GM21360 (cell line): ENCODE measurements at regions not wholly inside any gene's neighbourhood (a gene's known extent, or its start where the extent isn't known, plus 50 kb on each side); places are given as distances from the start of the nearest gene placed in this dataset.

Experiments
- ATAC-seq: cut with Tn5 transposase; IDR thresholded peaks from one replicate; pipeline ENCODE4 v1.9.1; 2021; ENCODE audit warnings: mild to moderate bottlenecking, moderate library complexity; ENCODE audit not compliant: unreplicated experiment

GRCh38 chr1:194309697-194310096 is 1123.3 kb upstream of the B3GALT2 start:
- ATAC-seq: no peak

- no peak for ATAC-seq
Observed at GRCh38 chr1:194309269-194309668, 1122.9 kb upstream of the B3GALT2 start.

GRCh38 chr1:194300776-194301175 is 1114.4 kb upstream of the B3GALT2 start:
- ATAC-seq: no peak

- ATAC-seq: no peak
Observed at GRCh38 chr1:194300340-194300739, 1113.9 kb upstream of the B3GALT2 start.

- ATAC-seq: no peak
Observed at GRCh38 chr1:194298007-194298598, 1111.7 kb upstream of the B3GALT2 start.

GRCh38 chr1:194297094-194297493 is 1110.7 kb upstream of the B3GALT2 start:
- no peak for ATAC-seq

- ATAC-seq: no peak
Observed at GRCh38 chr1:194296201-194296600, 1109.8 kb upstream of the B3GALT2 start.

GRCh38 chr1:194295685-194296084 is 1109.3 kb upstream of the B3GALT2 start:
- peak; percentile 82 for ATAC-seq

GRCh38 chr1:194293851-194294405 is 1107.5 kb upstream of the B3GALT2 start:
- no peak for ATAC-seq

GRCh38 chr1:194292966-194293365 is 1106.6 kb upstream of the B3GALT2 start:
- ATAC-seq: no peak

GRCh38 chr1:194289569-194290266 is 1103.3 kb upstream of the B3GALT2 start:
- peak; percentile 93 for ATAC-seq

GRCh38 chr1:194288238-194288637 is 1101.8 kb upstream of the B3GALT2 start:
- ATAC-seq: no peak

- ATAC-seq: no peak
Observed at GRCh38 chr1:194281376-194281775, 1095.0 kb upstream of the B3GALT2 start.

GRCh38 chr1:194280463-194280862 is 1094.0 kb upstream of the B3GALT2 start:
- ATAC-seq: no peak

GRCh38 chr1:194279975-194280374 is 1093.6 kb upstream of the B3GALT2 start:
- peak; percentile 95 for ATAC-seq

- ATAC-seq: no peak
Observed at GRCh38 chr1:194277927-194278326, 1091.5 kb upstream of the B3GALT2 start.

GRCh38 chr1:194273660-194274059 is 1087.2 kb upstream of the B3GALT2 start:
- no peak for ATAC-seq

- no peak for ATAC-seq
Observed at GRCh38 chr1:194268839-194269238, 1082.4 kb upstream of the B3GALT2 start.

GRCh38 chr1:194267021-194267420 is 1080.6 kb upstream of the B3GALT2 start:
- no peak for ATAC-seq

GRCh38 chr1:194256010-194256409 is 1069.6 kb upstream of the B3GALT2 start:
- ATAC-seq: no peak

GRCh38 chr1:194252199-194252598 is 1065.8 kb upstream of the B3GALT2 start:
- ATAC-seq: no peak

- ATAC-seq: no peak
Observed at GRCh38 chr1:194241215-194241614, 1054.8 kb upstream of the B3GALT2 start.
